ENCODE measurements at regions not wholly inside any gene's neighbourhood (a gene's known extent, or its start where the extent isn't known, plus 50 kb on each side); places are given as distances from the start of the nearest gene placed in this dataset.

DNA sequence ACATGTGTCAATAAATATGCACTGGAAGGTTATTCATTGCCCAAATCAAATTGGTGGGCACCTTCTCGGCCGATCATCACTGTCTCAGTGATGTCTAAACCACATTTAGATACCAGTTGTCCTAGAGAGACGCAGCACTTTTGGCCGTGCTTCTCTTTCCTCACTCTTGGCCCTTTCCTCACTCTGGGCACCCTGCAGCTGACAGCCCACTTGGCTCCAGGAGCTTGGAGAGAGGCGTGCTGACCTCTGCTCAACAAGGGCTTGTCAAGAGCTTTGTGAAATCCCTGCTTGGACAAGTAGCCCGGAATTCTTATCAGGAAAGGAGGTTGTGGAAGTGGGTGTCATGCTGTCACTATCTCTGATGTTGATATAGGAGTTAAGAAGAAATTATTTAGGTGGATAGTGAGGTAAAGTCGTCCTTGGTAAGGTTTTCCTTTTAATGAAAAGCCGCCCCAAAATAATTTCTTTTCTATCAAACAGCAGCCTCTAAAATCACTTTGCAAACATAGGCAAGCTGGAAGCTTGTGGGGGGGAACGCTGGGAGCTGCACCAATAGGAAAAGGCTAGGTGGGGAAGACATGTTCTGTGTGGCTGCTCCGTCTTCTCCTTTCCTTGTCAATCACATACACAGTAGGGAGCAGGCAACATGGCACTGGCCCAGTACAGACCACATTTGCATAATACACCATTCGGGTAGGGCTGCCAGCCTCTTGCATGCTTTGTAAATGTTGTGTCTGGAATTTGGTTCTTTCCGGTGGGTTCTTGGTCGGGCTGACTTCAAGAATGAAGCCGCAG is 126.8 kb upstream of the UBE3A start:
- intact Hi-C loops (cut with micrococcal nuclease): no loop called here

DNA sequence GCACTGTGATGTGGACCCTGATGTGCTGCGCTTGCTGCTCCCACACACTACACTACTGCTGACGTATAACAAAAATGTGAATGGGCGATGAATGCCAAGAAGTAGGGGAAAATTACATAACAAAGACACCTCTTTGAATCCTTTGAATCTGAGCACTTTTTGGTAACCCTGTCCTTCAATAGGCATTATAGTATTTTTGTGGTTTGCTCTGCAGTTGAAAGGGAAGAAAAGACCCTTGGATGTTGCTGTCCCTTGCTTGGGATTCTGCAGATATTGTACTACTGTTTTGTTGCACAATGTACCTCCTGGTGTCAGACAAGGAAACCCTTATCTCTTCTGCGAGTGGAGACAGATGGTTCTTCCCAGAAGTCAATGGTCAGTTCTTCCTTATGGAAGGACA is 124.8 kb upstream of the UBE3A start:
- intact Hi-C loops (cut with micrococcal nuclease): no loop called here

DNA sequence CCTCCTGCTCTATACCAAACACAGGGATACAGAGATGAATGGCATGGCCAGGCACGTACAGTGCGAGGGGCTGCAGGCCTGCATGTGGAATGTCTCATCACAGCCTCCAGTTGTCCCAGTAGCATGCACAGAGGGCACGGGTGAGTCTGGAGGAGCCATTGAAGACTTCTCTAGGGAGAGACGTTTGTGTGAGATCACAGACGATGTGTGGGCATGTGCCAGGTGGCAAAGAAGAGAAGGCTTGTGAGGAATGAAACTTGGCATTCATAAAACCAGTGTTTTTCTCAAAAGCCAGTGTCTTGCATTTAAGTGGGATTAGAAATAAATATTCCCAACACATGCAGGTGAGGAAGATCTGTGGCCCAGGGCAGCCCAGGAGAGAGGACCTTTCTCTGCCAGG is 119.1 kb upstream of the UBE3A start:
- intact Hi-C loops (cut with micrococcal nuclease): no loop called here

DNA sequence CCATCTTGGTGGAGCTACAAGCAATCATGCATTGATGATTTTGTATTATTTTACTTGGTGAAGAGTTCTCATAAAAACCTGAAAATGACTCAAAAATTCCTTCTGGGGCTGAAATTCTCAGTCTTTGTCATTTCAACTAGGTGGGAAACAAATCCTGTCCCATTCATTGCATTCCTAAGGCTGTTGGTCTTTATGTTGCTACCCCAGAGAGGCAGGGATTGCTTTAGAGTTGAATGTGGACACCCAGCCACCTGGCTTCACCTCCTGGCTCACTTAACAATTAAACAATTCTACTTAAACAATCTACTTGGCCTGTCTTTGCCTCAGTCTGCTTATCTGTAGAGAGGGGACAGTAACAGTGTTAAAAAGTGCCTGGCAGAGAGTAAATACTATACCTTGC is 117.3 kb upstream of the UBE3A start:
- intact Hi-C loops (cut with micrococcal nuclease): no loop called here

DNA sequence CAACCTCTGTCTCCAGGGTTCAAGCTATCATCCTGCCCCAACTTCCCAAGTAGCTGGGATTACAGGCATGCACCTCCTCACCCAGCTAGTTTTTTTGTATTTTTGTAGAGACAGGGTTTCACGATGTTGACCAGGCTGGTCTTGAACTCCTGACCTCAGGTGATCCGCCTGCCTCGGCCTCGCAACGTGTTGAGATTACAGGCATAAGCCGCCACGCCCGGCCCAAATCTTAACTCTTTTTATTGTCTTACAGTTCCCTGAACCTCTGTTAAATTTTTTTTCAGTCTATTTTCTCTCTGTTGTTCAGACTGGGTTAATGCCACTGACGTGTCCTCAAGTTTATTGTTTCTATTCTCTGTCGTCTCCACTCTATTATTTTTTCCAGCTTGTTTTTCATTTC is 115.8 kb upstream of the UBE3A start:
- intact Hi-C loops (cut with micrococcal nuclease): no loop called here

DNA sequence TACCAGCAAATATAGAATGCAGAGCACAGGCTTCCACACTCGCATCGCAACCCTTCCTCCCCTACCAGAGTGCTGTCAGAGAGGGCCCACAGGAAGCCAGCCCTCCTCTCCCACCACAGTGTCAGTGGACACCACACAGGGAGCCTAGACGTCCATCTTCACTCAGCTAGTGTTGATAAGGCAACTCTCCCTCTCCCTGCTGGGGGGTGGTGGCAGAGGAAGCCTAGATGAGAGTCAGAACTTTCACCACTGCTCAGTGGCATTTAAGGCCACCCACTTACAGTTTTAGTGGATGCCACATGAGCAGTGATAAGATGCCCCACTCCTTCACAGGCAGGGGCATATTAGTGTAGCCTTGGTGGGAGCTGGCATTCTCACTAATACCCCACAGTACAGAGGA is 109.8 kb upstream of the UBE3A start:
- intact Hi-C loops (cut with micrococcal nuclease): no loop called here

DNA sequence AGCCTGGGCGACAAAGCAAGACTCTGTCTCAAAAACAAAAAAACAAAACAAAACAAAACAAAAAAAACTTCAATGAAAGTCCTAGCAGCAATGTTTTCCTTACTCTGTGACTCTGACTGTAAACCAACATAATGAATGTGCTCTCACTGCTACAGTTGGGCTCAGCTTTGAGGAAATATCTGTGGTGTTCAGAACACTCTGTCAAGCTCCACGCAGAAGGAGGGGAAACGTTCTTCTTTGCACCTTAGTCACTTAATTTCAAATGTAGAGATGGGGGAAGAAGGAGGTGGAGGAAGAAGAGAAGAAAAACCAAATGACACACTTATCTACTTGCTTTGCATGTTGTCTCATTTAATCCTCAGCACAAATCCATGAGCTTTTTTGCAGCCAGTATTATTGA is 107.1 kb upstream of the UBE3A start:
- intact Hi-C loops (cut with micrococcal nuclease): no loop called here

DNA sequence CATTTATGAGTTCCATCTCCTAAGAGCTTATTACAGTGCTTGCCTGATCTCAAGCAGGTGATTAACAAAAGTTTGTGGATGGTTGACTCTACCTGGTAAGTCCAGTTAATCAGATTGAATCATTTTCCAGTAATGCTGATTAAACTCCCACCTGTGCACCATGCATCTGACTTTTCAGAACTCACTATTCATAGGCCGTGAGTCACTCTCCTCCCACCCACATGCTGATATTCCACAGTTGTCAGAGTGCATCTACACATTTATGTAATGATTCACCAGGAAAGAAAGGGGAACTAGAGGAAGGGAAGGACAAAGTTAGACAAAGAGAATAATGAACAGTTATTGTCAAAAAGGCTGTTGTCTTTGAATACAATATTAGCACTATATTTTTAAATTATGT is 106.2 kb upstream of the UBE3A start:
- intact Hi-C loops (cut with micrococcal nuclease): no loop called here

DNA sequence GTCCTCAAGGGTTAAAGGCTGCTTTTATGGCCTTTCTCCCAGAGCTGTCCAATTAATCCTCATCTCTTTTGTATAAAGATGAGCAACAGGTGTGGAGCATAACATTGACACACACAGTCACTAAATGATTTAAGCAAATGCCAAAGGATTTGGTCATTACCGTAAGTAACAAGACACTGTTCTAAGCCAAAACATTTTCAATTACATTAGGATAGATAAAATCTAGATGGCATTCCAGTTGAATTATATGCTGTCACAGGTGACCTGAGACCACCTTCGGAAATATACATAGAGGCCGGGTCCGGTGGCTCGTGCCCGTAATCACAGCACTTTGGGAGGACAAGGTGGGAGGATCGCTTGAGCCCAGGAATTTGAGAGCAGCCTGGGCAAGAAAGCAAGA is 105.3 kb upstream of the UBE3A start:
- intact Hi-C loops (cut with micrococcal nuclease): no loop called here

DNA sequence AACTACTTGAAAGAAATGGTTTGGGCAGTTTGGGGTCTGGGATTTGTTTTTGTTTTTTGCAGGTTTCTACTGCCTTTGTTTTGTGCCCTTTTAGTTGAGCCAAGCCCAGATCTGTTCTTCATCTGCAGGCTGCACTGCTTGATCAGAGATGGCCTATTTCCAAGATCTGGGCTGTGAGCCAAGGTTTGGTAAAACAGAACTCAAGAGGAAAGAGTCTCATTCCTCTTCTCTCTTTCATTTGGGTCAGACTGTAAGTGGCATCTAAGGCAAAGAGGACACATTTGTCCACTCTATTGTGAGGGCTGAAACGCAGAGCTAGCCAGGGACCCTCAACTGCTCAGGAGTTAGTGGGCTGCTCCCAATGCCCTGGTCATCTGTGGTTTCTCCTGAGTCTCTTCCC is 104.4 kb upstream of the UBE3A start:
- intact Hi-C loops (cut with micrococcal nuclease): no loop called here

DNA sequence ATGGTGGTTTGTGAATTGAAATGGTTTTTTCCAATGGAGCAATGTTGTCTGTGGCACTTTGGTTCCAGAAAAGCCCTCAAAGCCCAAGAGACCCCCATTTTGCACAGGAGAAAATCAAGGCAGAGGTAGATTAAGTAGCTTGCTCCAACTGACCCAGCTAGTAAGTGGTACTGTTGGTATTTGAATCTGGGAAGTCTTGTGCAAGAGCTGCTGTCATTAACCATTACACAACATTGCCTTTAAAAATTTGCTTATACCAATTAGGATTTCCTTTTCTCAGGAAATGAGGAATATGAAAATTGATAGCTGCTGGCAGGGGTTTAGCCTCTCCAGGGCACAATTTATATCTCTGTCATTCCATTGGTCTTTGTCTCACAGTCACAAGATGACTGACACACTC is 102.4 kb upstream of the UBE3A start:
- intact Hi-C loops (cut with micrococcal nuclease): no loop called here

DNA sequence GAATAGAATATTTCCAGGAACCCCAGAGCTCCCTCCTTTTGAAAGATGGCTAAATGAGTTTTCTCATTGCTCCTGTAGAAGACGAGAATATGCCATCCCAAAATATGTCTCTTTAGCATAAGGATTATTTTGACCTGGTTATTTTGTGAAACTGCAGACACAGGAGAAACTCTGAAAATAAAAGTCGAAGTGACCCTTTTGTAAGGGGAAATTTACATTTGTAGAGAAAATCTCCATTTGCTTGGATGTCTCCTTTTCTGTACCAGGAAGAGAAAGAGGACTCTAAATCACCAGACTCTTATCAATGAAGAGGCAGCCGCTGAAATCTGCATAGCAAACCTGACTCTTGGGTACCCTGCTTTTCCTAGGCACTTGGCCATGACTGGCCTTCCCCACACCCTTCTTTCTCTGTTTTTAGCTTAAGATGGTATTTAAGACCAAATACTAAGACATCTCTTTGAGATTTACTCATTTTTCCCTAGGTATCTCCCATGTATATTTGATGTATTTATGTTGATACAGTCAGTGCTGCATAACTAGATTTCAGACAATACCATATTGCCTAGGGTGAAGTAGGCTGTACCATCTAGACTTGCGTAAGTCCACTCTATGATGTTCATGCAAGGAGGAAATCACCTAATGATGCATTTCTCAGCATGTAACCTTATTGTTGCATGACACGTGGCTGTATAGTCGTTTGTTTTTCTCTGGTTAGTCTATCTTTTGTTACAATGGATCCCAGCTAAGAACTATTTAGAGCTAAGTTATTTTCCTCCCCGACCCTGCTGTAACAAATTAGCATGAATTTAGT is 98.2 kb upstream of the UBE3A start:
- intact Hi-C loops (cut with micrococcal nuclease): no loop called here

DNA sequence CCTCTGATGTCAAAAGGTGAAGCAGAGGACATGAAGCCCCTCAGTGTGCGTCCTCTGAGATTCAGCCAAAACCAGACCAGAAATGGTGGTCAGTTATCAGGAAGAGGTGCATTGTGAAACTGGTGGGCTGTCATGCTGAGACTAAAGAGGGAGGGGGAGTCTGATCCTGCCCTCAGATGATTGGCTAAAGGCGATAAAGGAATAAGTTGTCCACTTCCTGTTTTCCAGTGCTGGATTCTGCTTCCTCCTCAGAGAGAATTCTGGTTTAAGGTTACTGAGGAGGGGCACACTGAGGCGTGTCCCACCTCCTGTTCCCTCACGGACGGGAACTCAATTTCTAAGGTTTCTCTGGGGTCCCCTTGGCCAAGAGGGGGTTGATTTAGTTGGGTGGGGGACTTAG is 97.0 kb upstream of the UBE3A start:
- intact Hi-C loops (cut with micrococcal nuclease): no loop called here

DNA sequence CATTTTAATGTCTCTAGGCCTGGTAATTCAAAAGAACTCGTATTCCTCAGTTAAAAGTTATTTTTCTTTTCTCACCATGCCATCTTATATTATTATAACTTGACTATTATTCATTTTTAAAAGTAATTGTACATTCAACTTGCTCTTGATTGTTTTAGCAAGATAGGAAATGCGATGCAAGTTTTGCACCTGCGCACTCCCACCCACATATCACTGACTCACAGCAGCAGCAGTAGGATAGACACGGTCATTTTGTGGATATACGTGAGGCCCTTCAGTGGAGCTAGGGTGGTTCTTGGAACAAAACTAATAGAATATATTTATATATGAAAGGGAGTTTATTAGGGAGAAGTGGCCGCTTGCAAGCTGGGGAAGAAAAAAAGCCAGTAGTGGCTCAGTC is 95.5 kb upstream of the UBE3A start:
- intact Hi-C loops (cut with micrococcal nuclease): no loop called here

DNA sequence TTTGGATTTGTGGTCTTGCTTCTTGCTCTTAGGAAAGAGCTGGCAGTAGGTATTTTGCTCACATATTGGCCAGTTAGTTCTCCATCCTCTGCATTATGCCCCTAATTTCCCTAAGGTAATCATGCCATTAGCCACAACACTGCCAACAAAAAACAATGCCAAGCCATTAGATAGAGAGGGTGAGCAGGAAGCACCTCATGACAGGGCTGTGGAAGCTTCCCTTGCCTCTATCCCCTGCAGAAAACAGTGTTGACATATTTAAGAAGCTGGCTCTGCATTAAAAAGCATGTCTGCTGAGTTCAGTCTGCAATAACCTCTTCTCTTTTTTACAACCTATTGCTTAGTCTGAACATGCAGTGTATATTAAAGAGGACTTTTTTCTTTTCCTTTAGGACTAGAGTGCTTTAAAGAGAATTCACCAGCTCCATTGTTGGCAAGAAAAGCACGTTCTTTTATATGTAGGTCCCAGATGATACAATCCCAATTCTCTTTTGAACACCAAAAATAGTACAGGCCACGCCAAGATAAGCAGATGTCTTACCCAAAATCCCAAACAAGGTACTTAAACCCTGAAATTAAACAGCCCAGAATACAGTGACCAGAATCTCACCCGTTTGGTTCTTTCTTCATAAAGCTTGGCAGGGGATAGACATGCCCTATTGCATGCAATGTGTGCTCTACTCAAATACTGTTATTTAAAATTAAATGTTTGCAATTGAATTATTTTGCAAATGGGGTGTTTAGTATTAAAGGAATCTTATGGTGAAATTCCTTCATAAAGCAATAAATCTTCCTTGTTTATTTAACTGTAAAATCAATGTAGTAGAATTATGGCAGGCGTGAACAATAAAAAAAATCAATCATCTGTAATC is 93.7 kb upstream of the UBE3A start:
- intact Hi-C loops (cut with micrococcal nuclease): no loop called here

DNA sequence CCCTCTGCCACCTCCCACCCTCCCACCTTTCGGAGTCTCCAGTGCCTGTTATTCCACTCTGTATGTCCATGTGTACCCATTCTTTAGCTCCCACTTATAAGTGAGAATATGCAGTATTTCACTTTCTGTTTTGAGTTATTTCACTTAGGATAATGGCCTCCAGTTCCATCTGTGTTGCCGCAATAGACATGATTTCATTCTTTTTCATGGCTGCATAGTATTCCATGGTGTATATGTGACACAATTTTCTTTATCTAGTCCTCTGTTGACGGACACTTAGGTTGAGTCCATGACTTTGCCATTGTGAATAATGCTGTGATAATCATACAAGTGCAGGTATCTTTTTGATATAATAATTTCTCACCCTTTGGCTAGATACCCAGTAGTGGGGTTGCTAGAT is 91.0 kb upstream of the UBE3A start:
- intact Hi-C loops (cut with micrococcal nuclease): no loop called here

DNA sequence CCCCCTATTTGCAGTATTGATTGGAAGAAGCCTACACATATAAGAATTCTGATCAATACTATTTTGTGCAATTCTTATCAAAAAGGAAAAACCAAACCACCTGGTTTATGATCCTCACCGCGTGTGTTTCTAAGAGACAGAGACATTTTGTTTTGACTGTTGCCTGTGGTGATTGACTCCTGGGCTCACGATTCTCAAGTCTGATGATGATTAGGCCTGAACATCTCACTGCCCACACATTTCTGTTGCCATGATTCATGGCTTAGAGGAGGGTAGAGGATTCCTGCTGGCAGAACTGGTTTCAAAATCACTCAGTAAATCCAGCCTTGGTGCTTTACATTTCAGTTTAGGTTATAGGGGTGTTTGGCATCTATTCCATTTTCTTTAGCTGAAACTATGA is 88.3 kb upstream of the UBE3A start:
- intact Hi-C loops (cut with micrococcal nuclease): no loop called here

DNA sequence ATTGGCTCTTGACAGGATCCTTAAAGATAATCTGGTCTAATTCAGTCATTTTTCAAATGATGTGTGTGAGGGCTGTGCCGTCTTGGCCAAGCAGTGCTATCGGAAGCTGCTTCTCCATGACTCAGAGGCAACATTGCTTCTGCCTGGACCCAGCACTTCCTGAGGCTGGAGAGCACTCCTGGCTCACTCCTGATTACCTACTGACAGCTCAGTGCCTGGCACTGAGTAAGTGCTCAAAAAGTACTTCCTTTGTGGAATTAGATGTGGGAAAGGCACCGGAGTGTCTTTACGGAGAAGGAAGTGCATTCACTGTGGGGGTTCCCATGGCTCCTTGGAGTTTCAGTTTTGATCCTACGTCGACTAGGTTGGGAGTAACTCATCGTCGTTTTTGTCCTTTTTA is 86.9 kb upstream of the UBE3A start:
- intact Hi-C loops (cut with micrococcal nuclease): no loop called here

DNA sequence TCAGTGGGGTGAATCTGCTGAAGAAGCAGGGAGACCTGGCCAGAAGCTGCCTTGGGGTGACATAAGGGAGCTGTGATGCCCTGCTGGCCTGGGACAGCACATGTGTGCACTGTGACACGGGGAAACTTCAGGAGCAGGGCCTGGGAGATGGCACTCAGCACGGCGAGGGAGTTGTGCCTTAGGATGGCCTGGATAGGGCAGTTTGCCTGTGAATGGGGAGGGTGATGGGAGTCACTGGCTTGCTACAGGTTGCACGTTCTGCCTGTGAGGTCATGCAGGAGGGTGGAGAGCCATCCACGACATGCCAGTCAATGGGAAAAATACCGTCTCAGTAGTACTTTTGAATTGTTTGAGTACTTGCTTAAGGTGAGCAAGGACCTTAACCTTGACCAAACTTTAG is 76.8 kb upstream of the UBE3A start:
- intact Hi-C loops (cut with micrococcal nuclease): no loop called here

DNA sequence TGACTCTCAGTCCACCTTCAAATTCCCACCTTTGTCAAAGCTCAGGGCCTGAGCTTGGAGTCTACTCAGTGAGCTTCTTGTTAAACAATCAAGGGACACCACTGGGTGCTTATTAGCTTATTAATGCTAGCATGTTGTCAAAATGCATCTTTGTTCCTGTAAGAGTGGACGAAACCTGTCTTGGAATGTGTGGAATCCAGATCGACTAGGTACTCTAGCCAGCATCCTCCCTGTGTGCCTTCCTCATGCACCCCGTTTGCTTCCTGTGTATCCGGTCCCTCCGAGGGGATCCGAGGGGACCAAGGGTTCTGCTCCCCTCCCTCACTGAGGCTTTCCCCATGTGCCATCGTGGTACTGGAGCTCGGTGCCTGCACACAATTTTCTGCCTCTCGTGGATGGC is 75.7 kb upstream of the UBE3A start:
- intact Hi-C loops (cut with micrococcal nuclease): no loop called here

DNA sequence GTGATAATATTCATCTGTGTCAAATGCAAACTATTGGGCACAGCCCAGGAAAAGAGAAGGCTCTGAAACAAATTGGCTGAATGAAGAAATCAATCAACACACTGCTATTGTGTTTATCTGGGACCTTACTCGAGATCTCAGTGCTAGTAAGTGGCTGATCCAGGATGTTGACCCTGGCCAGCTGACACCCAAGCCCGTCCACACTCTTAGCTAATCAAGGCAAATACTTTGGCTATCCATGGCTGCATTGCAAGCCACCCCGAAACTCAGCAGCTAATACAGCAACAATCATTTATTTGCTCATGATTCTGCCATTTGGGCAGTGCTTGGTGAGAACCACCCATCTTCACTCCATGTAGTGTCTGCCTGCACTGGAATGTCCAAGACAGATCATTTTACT is 74.1 kb upstream of the UBE3A start:
- intact Hi-C loops (cut with micrococcal nuclease): no loop called here

DNA sequence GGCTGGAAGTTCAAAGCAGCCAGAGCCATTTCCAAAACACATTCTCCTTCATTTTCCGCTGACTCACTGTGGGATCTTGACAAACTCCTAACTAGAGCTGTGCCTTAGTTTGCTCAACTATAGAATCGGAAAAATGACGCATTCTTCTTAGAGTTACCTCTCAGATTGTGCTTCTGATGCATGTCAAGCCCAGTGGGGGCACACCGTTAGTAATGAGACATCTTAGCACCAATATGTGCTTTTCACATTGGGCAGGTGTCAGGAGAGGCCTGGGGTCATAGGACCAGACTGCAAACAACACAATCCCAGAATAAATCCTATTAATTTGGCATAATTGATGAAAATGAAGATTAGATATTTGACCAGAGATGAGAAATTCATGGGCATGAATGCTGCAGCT is 71.3 kb upstream of the UBE3A start:
- intact Hi-C loops (cut with micrococcal nuclease): no loop called here

Measured in T-helper 2 cell treated with Interferon-gamma antibody and Interleukin-4, amounts not matched to agents 100 ng/mL and 5 ng/mL, for 36 hours (primary cell).